Loucy (cell line): ENCODE measurements at regions not wholly inside any gene's neighbourhood (a gene's known extent, or its start where the extent isn't known, plus 50 kb on each side); places are given as distances from the start of the nearest gene placed in this dataset.
"Not testable (repeated sequence)": the region's sequence is repeated elsewhere in the genome, so short reads cannot be mapped to it uniquely, and the experiment has no call there.

Source experiments
- EZH2phosphoT487 ChIP-seq: fragments of 200-600 bp; IDR thresholded peaks from 2 replicates; pipeline ENCODE4 v1.6.1; 2018; ENCODE audit warnings: antibody characterized with exemption, mild to moderate bottlenecking, moderate library complexity, borderline replicate concordance
- TF ChIP-seq, protein P1 (sequence below): fragments of 200-600 bp; sonication (generic); conservative IDR thresholded peaks from 2 replicates; pipeline ENCODE4 v1.5.1; 2014; ENCODE audit warnings: mild to moderate bottlenecking, antibody characterized with exemption, low read length

DNA sequence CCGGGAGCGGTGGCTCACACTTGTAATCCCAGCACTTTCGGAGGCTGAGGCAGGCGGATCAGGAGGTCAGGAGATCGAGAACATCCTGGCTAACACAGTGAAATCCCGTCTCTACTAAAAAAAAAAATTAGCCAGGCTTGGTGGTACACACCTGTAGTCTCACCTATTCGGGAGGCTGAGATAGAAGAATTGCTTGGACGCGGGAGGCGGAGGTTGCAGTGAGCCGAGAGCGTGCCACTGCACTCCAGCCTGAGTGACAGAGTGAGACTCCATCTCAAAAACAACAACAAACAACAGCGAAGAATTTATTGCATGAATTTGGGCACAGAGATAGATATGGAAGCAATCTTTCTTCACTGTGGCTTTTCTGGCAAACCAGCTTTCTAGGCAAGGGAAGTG lies 432.9 kb downstream of the STK39 start:
- not testable (repeated sequence) for TF ChIP-seq EZH2phosphoT487
- TF ChIP-seq, protein P1, sequence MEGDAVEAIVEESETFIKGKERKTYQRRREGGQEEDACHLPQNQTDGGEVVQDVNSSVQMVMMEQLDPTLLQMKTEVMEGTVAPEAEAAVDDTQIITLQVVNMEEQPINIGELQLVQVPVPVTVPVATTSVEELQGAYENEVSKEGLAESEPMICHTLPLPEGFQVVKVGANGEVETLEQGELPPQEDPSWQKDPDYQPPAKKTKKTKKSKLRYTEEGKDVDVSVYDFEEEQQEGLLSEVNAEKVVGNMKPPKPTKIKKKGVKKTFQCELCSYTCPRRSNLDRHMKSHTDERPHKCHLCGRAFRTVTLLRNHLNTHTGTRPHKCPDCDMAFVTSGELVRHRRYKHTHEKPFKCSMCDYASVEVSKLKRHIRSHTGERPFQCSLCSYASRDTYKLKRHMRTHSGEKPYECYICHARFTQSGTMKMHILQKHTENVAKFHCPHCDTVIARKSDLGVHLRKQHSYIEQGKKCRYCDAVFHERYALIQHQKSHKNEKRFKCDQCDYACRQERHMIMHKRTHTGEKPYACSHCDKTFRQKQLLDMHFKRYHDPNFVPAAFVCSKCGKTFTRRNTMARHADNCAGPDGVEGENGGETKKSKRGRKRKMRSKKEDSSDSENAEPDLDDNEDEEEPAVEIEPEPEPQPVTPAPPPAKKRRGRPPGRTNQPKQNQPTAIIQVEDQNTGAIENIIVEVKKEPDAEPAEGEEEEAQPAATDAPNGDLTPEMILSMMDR: not testable (repeated sequence)
